LNCaP clone FGC (cell line): ENCODE measurements at regions not wholly inside any gene's neighbourhood (a gene's known extent, or its start where the extent isn't known, plus 50 kb on each side); places are given as distances from the start of the nearest gene placed in this dataset.

Experiments
- DNase-seq: peaks from one replicate; pipeline ENCODE4 v3.0.0-alpha.2; 2011; ENCODE audit warnings: low read depth
- H3K4me3 ChIP-seq: 2 replicates; pipeline ENCODE4 v1.5.1; 2011; ENCODE audit warnings: mild to moderate bottlenecking, low read depth, low read length, control low read depth
- CTCF ChIP-seq: IDR thresholded peaks from 2 replicates; pipeline ENCODE4 v1.5.1; 2012; ENCODE audit warnings: mild to moderate bottlenecking; ENCODE audit not compliant: control insufficient read depth, insufficient read depth; ENCODE audit errors: extremely low read depth

DNA sequence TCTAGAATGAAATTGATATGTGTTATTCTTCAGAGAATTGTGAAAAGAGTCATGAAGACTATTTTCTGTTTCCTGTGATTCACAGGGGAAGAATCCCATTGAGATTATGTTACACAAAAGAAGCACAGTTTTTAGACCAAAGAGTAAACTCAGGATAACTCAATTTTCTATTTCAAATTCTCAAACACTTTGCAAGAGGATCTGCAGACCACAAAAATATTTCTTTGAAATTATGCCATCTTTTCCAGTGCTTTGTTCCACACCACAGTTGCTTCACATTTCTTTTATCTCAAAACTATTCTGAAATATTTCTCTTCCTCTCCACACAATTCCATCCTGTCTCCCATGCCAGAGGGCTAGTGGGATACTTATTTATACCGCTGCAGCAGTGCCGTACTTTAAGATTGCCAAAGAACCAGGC lies 188.9 kb upstream of the FOXG1 start:
- no peak overlapping the region for H3K4me3 ChIP-seq
- no peak for TF ChIP-seq CTCF
- DNase-seq, result no peak

- TF ChIP-seq CTCF, result no peak
- DNase-seq, result no peak
- H3K4me3 ChIP-seq, result no peak overlapping the region
Measured at GRCh38 chr14:28584951-28585350, 181.6 kb upstream of the FOXG1 start.

- H3K4me3 ChIP-seq, result no peak overlapping the region
- no peak for DNase-seq
- no peak for TF ChIP-seq CTCF
Measured at GRCh38 chr14:28589792-28590191, 176.8 kb upstream of the FOXG1 start.

DNA sequence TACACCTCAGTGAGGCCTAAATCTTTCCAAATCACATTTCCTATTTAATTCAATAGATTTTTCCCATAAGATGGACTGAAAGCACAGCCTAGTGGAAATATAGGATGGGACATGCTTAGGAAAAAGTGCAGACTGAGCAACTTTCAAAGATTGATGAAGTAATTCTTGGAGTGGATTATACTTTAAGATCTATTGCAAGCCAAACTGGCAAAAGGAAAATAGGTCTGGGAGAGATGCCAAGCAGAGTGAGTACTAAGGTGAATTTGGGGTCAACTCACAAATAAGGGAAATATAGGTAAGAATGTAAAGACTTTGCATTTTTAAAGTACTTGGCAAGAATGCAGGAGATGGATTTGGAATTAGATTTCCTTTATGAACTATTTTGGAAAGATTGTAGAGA lies 170.2 kb upstream of the FOXG1 start:
- no peak overlapping the region for H3K4me3 ChIP-seq
- TF ChIP-seq CTCF, result peak; percentile 40
- no peak for DNase-seq

DNA sequence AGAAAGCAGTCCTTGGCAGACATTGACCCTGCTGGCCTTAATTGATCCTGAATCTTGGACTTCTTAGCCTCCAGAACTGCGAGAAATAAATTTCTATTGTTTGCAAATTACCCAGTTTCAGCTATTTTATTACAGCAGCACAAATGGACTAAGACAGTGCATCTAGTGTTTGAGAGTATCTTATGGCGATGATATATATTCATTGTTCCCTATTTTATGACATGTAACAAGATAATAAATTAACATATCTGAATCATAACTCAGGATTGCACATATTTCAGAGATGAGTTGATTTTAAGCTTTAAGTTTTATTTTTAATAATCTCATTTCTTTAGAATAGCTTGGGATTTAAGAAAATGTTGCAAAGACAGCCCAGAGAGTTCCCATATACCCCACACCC lies 167.4 kb upstream of the FOXG1 start:
- no peak for DNase-seq
- TF ChIP-seq CTCF, result no peak
- H3K4me3 ChIP-seq, result no peak overlapping the region

- no peak for DNase-seq
- H3K4me3 ChIP-seq, result no peak overlapping the region
- TF ChIP-seq CTCF, result no peak
Measured at GRCh38 chr14:28599605-28600004, 167.0 kb upstream of the FOXG1 start.

GRCh38 chr14:28603606-28604005 lies 163.0 kb upstream of the FOXG1 start:
- H3K4me3 ChIP-seq, result no peak overlapping the region
- DNase-seq, result peak; percentile 13
- TF ChIP-seq CTCF, result no peak
